DND-41 (cell line): ENCODE measurements at regions not wholly inside any gene's neighbourhood (a gene's known extent, or its start where the extent isn't known, plus 50 kb on each side); places are given as distances from the start of the nearest gene placed in this dataset.

Source experiments
- ATAC-seq: fragments of 200-7000 bp; cut with Tn5 transposase; 3 replicates; pipeline ENCODE4 v1.9.1; 2021; ENCODE audit warnings: low read depth; ENCODE audit not compliant: insufficient read depth
- DNase-seq: peaks from one replicate; pipeline ENCODE4 v3.0.0-alpha.2; 2020
- H2AFZ ChIP-seq: 2 replicates; pipeline ENCODE4 v1.6.0; 2012; ENCODE audit warnings: low read depth, low read length
- H3K27ac ChIP-seq: 2 replicates; pipeline ENCODE4 v1.5.1; 2012; ENCODE audit warnings: low read length, inconsistent platforms
- H3K27me3 ChIP-seq: fragments of 200-600 bp; sonication (generic); 2 replicates; pipeline ENCODE4 v1.6.0; 2012; ENCODE audit warnings: low read length, mild to moderate bottlenecking, inconsistent platforms; ENCODE audit not compliant: insufficient read depth, poor library complexity
- H3K36me3 ChIP-seq: 2 replicates; pipeline ENCODE4 v1.5.1; 2012; ENCODE audit warnings: low read length, inconsistent platforms; ENCODE audit not compliant: insufficient read depth
- H3K4me1 ChIP-seq: 2 replicates; pipeline ENCODE4 v1.5.1; 2012; ENCODE audit warnings: mild to moderate bottlenecking, low read length; ENCODE audit not compliant: insufficient read depth
- H3K4me2 ChIP-seq: 2 replicates; pipeline ENCODE4 v1.6.0; 2012; ENCODE audit warnings: mild to moderate bottlenecking, moderate library complexity, low read length, inconsistent platforms; ENCODE audit not compliant: insufficient read depth
- H3K4me3 ChIP-seq, 2 experiments: fragments of 200-600 bp in 1 of 2; shearing (Covaris generic) in 1 of 2; 2 replicates each; pipeline ENCODE4 v1.5.1; 2012 to 2016; ENCODE audit warnings: inconsistent platforms in 2 of 2, low read length in 2 of 2, mild to moderate bottlenecking in 2 of 2, low read depth in 1 of 2, moderate library complexity in 1 of 2
- H3K79me2 ChIP-seq: 2 replicates; pipeline ENCODE4 v1.6.0; 2012; ENCODE audit warnings: low read length, inconsistent platforms; ENCODE audit not compliant: insufficient read depth
- H3K9ac ChIP-seq: 2 replicates; pipeline ENCODE4 v1.6.0; 2012; ENCODE audit warnings: low read depth, mild to moderate bottlenecking, inconsistent platforms, low read length, moderate library complexity
- H3K9me3 ChIP-seq: 2 replicates; pipeline ENCODE4 v1.5.1; 2012; ENCODE audit warnings: low read length, moderate library complexity, mild to moderate bottlenecking, inconsistent platforms; ENCODE audit not compliant: insufficient read depth, severe bottlenecking
- H4K20me1 ChIP-seq: 2 replicates; pipeline ENCODE4 v1.6.0; 2012; ENCODE audit warnings: low read length; ENCODE audit not compliant: insufficient read depth
- EZH2 ChIP-seq: IDR thresholded peaks from 3 replicates; pipeline ENCODE4 v1.6.1; 2012; ENCODE audit warnings: borderline replicate concordance, low read depth, mild to moderate bottlenecking, moderate library complexity, low read length, inconsistent platforms; ENCODE audit not compliant: severe bottlenecking
- TF ChIP-seq, protein P1 (sequence below): IDR thresholded peaks from 2 replicates; pipeline ENCODE4 v1.5.1; 2012; ENCODE audit warnings: borderline replicate concordance, low read length, moderate library complexity, mild to moderate bottlenecking; ENCODE audit not compliant: poor library complexity, severe bottlenecking; ENCODE audit errors: extremely low read depth

DNA sequence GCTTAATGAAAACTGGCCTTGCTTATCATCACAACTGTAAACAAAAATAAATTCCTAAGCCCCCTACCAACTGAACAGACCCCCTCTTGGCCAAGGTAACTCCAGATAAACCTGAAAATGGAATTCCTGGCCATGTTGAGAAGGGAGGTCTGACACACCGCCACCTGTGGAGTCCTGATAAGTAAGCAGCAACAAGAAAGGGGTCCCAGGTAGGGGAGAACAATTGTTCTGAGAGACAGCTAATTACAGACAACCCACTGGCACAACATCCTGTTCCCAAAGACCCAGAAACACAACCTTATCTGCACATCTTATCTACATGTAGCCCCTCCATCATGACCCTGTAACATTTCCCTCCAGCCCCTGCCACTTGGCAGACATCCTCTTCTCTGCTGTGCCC is 91.2 kb upstream of the TNR start:
- H3K4me3 ChIP-seq = no peak overlapping the region
- H3K36me3 ChIP-seq = no peaks in the 10 kb centered on the region
- H3K4me1 ChIP-seq = no peaks in the 10 kb centered on the region
- no peak overlapping the region for H3K4me2 ChIP-seq
- H3K27ac ChIP-seq = no peak overlapping the region
- H3K27me3 ChIP-seq = no peaks in the 10 kb centered on the region
- no peak overlapping the region for H3K9ac ChIP-seq
- no peak for ATAC-seq
- H3K9me3 ChIP-seq = no peaks in the 10 kb centered on the region
- no peaks in the 10 kb centered on the region for H4K20me1 ChIP-seq
- no peaks in the 10 kb centered on the region for H3K79me2 ChIP-seq
- TF ChIP-seq, protein P1, sequence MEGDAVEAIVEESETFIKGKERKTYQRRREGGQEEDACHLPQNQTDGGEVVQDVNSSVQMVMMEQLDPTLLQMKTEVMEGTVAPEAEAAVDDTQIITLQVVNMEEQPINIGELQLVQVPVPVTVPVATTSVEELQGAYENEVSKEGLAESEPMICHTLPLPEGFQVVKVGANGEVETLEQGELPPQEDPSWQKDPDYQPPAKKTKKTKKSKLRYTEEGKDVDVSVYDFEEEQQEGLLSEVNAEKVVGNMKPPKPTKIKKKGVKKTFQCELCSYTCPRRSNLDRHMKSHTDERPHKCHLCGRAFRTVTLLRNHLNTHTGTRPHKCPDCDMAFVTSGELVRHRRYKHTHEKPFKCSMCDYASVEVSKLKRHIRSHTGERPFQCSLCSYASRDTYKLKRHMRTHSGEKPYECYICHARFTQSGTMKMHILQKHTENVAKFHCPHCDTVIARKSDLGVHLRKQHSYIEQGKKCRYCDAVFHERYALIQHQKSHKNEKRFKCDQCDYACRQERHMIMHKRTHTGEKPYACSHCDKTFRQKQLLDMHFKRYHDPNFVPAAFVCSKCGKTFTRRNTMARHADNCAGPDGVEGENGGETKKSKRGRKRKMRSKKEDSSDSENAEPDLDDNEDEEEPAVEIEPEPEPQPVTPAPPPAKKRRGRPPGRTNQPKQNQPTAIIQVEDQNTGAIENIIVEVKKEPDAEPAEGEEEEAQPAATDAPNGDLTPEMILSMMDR = no peak
- no peak for TF ChIP-seq EZH2
- no peak for DNase-seq
- H2AFZ ChIP-seq = no peak overlapping the region

DNA sequence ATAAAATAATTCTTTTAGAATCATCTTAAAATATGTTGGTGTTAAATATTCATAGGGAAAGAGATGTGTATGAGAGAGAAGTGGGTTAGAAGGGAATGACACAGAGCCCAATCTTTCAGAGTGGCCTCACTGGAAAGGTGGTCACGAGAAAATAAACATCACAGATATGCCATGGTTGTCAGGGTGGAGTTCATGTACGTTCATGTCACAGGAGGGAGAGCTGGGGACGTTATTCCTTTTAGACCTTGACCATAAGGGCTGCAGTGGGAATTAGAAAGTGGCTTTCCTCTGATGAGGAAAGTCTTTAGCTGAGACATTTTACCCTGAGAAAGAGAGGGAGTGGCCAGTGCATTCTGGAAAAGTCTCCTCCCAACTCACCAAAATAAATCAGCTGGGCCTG is 90.6 kb upstream of the TNR start:
- no peaks in the 10 kb centered on the region for H3K4me1 ChIP-seq
- DNase-seq (no peak), ATAC-seq (no peak)
- no peaks in the 10 kb centered on the region for H4K20me1 ChIP-seq
- H3K9me3 ChIP-seq = peaks cover 3% of the 10 kb centered on the region
- H3K9ac ChIP-seq = no peak overlapping the region
- H3K36me3 ChIP-seq = no peaks in the 10 kb centered on the region
- H3K27ac ChIP-seq = no peak overlapping the region
- H3K79me2 ChIP-seq = no peaks in the 10 kb centered on the region
- no peak overlapping the region for H3K4me3 ChIP-seq
- no peak overlapping the region for H2AFZ ChIP-seq
- TF ChIP-seq, protein P1 = no peak
- no peak for TF ChIP-seq EZH2
- no peak overlapping the region for H3K4me2 ChIP-seq
- no peaks in the 10 kb centered on the region for H3K27me3 ChIP-seq

DNA sequence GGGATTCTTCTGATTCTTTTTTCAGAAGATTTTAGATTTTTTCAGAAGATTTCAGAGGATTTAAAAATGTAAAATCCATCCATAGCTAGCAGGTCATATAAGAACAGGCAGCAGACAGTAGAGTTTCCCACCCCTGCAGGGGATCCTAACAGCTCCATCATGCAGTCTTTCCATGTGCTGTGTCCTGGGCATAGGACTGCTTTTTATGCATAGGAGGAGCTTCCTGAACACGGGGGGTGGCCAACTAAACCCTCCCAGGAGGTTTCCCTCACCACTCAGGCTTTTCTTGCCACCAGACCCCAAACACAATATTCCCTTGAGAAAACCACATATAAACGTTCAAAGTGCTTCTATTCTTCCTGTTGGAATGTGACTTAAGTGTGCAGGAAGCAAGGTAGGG is 90.1 kb upstream of the TNR start:
- H3K4me2 ChIP-seq = no peak overlapping the region
- no peak overlapping the region for H3K4me3 ChIP-seq
- H3K9me3 ChIP-seq = peaks cover 3% of the 10 kb centered on the region
- ATAC-seq (no peak), DNase-seq (no peak)
- no peak overlapping the region for H3K9ac ChIP-seq
- H3K27ac ChIP-seq = no peak overlapping the region
- no peak for TF ChIP-seq EZH2
- no peaks in the 10 kb centered on the region for H3K36me3 ChIP-seq
- no peaks in the 10 kb centered on the region for H3K4me1 ChIP-seq
- no peaks in the 10 kb centered on the region for H4K20me1 ChIP-seq
- no peaks in the 10 kb centered on the region for H3K79me2 ChIP-seq
- H3K27me3 ChIP-seq = no peaks in the 10 kb centered on the region
- H2AFZ ChIP-seq = no peak overlapping the region

DNA sequence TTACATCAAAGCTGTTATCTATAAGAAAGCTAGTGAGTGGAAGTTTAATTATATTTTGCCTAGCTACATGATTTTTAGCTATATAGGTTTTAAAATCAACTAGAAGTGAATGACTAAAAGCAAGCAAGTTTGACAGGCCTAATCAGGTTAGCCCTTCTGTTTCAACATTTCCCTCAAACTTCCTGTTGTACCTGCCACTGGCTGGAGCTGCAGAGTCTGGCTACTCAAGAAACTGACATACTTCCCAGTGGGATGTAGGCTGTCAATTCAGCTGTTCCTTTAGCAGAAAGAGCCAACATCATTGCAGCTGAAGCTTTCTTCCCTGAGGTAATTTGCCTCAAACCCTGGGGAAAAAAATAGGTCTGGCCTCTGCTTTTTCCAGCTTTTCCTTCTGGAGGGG is 87.1 kb upstream of the TNR start:
- H3K27me3 ChIP-seq = no peaks in the 10 kb centered on the region
- DNase-seq (no peak), ATAC-seq (no peak)
- no peak overlapping the region for H3K4me2 ChIP-seq
- H4K20me1 ChIP-seq = no peaks in the 10 kb centered on the region
- peaks cover 3% of the 10 kb centered on the region for H3K9me3 ChIP-seq
- H3K9ac ChIP-seq = no peak overlapping the region
- H2AFZ ChIP-seq = no peak overlapping the region
- H3K27ac ChIP-seq = no peak overlapping the region
- H3K36me3 ChIP-seq = no peaks in the 10 kb centered on the region
- no peak overlapping the region for H3K4me3 ChIP-seq
- H3K4me1 ChIP-seq = no peaks in the 10 kb centered on the region
- H3K79me2 ChIP-seq = no peaks in the 10 kb centered on the region
- TF ChIP-seq EZH2 = no peak
